GM08714 (cell line): ENCODE measurements at regions not wholly inside any gene's neighbourhood (a gene's known extent, or its start where the extent isn't known, plus 50 kb on each side); places are given as distances from the start of the nearest gene placed in this dataset.
"Not testable (repeated sequence)": the region's sequence is repeated elsewhere in the genome, so short reads cannot be mapped to it uniquely, and the experiment has no call there.

Experiments
- H3K4me3 ChIP-seq: fragments of 200-500 bp; sonication (Bioruptor generic); 2 replicates; pipeline ENCODE4 v1.5.1; 2014; ENCODE audit warnings: mild to moderate bottlenecking, low read length, inconsistent platforms
- ZNF274 ChIP-seq: IDR thresholded peaks from 2 replicates; pipeline ENCODE4 v1.6.1; 2012; ENCODE audit warnings: mild to moderate bottlenecking, low read depth, low read length

DNA sequence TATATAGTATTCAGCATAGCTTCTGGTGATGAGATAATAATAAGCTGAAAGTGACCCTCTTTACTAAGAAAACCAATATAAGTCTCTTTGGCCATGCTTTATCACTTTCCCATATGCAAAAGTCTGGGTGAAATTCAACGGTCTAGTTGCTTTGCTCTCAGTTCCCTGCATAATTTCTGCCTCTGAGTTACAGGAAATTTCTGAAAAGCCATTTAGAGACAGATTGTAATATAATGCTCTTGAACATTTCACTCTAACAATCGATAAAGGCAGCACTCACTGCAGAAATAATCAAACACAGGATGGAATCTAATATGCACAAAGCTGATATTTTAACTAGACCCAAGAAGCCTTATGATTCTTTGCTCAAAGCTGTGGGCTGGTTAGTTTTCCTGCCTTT is 100.1 kb upstream of the LIFR start:
- H3K4me3 ChIP-seq: no peak overlapping the region
- no peak for TF ChIP-seq ZNF274

- TF ChIP-seq ZNF274: no peak
- no peak overlapping the region for H3K4me3 ChIP-seq
Observed at GRCh38 chr5:38657020-38657419, 100.6 kb upstream of the LIFR start.

DNA sequence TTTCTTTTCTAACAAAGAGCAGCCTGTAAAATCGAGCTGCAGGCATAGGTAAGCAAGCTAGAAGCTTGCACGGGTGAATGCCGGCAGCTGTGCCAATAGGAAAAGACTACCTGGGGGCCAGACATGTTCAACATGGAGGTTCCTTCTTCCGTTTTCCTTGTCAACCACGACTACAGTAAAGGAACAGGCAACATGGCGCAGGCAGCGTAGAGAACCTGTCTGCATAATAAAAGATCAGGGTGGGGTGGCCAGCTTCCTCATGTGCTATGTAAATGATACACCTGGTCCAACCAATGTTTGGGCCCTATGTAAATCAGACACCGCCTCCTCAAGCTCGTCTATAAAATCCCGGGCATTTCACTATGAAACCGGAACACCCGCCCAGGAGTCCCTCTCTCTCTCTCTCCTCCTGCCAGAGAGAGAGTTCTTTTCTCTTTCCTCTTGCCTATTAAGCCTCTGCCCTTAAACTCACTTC is 103.8 kb upstream of the LIFR start:
- H3K4me3 ChIP-seq: no peak overlapping the region
- TF ChIP-seq ZNF274: no peak

- no peak overlapping the region for H3K4me3 ChIP-seq
- no peak for TF ChIP-seq ZNF274
Observed at GRCh38 chr5:38662090-38662489, 105.6 kb upstream of the LIFR start.

GRCh38 chr5:38663249-38663648 is 106.8 kb upstream of the LIFR start:
- no peak for TF ChIP-seq ZNF274
- no peak overlapping the region for H3K4me3 ChIP-seq

DNA sequence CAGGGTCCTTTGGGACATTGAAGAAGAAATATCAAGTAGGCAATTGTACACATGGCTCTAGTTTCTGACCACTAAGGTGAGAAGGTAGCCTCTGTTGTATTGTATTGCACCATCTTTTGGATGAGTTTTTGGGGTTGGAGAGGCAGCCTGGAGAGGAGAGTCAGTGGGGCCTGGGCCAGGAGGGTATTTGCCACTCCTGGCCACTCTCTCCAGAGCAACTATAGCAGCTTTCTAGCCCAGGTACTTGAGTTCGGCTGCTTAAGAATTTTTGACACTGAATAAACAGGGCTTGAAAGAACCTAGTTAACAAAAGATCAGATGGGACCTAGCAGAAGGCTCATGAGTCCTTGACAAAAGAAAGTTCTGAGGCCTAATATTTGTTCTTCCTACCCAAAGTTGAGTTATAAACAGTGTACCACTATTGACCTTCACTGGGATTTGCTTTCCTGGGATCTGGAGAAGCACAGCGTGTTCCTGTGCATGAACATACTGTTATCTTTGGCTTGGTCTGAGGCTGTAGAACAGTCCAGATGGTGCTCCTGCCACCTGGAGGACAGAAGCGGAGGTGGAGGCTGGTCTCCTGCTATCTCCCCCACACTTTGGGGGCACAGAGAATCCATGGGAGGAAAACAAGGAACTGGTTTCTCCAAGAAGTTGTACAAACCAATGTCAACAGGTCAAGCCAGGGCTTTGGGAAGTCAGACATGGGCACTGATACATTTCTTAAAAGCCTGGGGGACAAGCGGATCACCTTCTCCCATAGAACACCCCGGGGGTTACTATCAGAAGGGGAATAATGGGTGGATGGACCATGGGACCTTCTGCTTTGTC is 110.4 kb upstream of the LIFR start:
- no peak for TF ChIP-seq ZNF274
- H3K4me3 ChIP-seq: no peak overlapping the region

GRCh38 chr5:38667499-38667776 is 111.0 kb upstream of the LIFR start:
- no peak for TF ChIP-seq ZNF274
- H3K4me3 ChIP-seq: no peak overlapping the region

GRCh38 chr5:38669361-38669880 is 113.0 kb upstream of the LIFR start:
- TF ChIP-seq ZNF274: no peak
- no peak overlapping the region for H3K4me3 ChIP-seq

DNA sequence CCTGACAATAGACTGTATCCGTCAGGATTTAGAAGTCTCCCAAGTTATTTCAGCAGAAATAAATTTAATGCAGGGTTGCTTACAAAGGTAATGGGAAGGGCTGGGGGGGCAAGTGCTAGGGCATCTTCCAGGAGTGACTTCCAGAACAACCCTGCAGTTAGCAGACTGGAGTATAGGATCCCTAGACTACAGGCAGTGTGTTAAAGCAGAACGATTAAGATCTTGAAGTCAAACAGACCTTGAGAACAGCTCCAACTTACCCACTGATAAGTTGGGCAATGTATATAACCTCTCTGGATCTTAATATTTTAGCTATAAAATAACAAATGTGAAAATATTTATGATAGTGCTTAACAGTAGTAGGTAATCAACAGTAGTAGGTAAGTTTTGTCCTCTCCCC is 113.6 kb upstream of the LIFR start:
- no peak overlapping the region for H3K4me3 ChIP-seq
- no peak for TF ChIP-seq ZNF274

DNA sequence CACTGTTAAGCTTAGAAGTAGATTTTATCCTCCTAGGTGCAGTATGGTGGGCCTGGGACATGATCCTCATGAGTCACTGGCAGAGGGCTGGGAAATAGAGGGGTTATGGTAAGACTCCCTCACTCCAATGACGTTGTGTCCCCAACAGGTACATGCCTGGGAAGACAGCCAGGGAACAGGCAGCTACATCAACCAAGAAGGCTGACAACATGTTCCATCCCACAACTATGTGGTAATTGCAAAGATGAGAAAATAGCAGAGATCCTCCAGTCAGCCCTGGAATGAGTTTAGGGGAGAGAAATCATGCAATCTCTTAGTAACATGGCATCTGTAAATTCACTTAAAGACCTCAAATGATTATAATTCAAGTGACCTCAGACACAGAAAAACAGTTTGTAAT is 114.4 kb upstream of the LIFR start:
- TF ChIP-seq ZNF274: no peak
- no peak overlapping the region for H3K4me3 ChIP-seq

DNA sequence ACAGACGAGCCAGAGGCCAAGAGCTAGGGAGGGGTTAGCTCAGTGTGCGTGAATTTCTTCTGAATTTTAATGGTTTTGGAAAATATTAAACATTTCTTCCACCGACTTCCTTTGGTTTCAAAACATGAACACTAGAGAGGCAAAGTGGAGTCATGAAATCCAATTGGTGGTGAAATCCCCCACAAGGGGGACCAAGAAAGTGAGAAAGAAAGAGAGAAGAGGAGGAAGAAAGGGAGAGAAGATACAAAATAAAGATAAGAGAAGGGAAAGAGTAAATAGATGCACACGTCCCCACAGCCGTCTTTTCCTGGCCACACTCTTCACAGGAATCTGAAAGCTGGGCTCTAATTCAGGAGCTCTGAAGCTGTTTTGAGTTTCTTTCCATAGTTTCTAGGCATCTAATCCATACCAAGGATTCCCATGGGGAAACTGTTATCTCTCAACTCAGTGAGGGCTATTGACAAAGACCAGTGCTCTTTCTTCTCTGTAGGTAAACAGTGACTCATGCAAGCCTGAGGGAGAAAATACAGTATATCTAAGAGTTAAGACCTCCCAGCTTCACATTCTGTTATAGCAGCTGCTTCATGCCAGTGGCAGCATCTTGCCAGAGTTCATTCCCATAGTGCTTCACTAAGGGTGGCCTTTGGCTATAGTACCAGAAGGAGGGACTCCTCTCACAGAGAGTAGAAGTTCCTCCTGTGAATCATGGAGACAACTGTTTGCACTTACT is 115.8 kb upstream of the LIFR start:
- no peak for TF ChIP-seq ZNF274
- H3K4me3 ChIP-seq: no peak overlapping the region

DNA sequence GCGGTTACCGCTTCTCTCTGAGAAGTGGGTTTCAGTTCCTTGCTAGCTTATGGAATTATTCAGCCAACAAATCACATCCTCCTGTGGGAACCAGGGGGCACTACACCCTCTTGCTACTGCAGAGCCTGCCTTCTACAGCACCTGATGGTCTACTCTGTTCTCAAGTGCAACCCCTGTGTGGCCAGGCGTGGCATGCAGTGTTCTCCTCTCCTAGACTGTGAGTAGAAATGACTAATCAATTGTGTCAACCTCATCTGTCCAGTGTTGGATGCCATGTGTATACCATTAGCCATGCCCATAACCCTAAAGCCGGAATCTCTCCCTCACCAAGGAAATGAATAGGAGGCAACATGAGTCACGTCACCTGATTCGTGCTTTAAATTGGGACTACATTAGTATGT is 117.2 kb upstream of the LIFR start:
- TF ChIP-seq ZNF274: no peak
- H3K4me3 ChIP-seq: no peak overlapping the region

GRCh38 chr5:38675443-38675842 is 119.0 kb upstream of the LIFR start:
- no peak for TF ChIP-seq ZNF274
- no peak overlapping the region for H3K4me3 ChIP-seq

GRCh38 chr5:38677636-38678035 is 121.2 kb upstream of the LIFR start:
- H3K4me3 ChIP-seq: no peak overlapping the region
- no peak for TF ChIP-seq ZNF274

GRCh38 chr5:38678076-38678475 is 121.6 kb upstream of the LIFR start:
- no peak overlapping the region for H3K4me3 ChIP-seq
- TF ChIP-seq ZNF274: no peak

- H3K4me3 ChIP-seq: not testable (repeated sequence)
Observed at GRCh38 chr5:38678697-38679096, 122.3 kb upstream of the LIFR start.
